Medulla oblongata (tissue), 1 donor: ENCODE measurements at regions not wholly inside any gene's neighbourhood (a gene's known extent, or its start where the extent isn't known, plus 50 kb on each side); places are given as distances from the start of the nearest gene placed in this dataset.

ENCODE experiments used
- DNase-seq: peaks from one replicate; pipeline ENCODE4 v3.0.0-alpha.2; 2015; ENCODE audit errors: extremely low spot score

GRCh38 chr2:10201201-10201600 lies 78.7 kb downstream of the RRM2 start:
- no peak for DNase-seq

GRCh38 chr2:10202131-10202665 lies 79.7 kb downstream of the RRM2 start:
- DNase-seq = no peak

- DNase-seq = no peak
These were observed 82.0 kb downstream of the RRM2 start for GRCh38 chr2:10204326-10205161.

GRCh38 chr2:10205162-10205475 lies 82.6 kb downstream of the RRM2 start:
- no peak for DNase-seq

DNA sequence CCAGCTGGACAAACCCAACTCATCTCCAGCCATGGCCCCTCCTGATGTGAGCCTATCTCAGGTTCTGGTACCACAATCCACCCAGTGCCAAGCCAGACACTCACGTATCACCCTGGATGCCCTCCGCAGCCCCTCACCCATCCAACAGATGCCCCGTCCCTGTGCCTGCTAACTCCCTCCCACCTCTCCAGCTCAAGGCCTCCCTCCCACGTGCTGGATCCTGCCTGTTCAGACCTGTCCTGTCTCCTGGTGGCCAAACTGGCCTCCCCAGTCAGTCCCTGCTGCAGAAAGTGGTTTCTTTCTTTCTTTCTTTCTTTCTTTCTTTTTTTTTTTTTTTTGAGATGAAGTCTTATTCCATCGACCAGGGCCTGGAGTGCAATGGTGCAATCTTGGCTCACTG lies 86.2 kb downstream of the RRM2 start:
- no peak for DNase-seq

- no peak for DNase-seq
These were observed 86.9 kb downstream of the RRM2 start for GRCh38 chr2:10209406-10209935.

GRCh38 chr2:10210336-10210735 lies 87.8 kb downstream of the RRM2 start:
- no peak for DNase-seq

- DNase-seq = no peak
These were observed 89.4 kb downstream of the RRM2 start for GRCh38 chr2:10211844-10212422.

DNA sequence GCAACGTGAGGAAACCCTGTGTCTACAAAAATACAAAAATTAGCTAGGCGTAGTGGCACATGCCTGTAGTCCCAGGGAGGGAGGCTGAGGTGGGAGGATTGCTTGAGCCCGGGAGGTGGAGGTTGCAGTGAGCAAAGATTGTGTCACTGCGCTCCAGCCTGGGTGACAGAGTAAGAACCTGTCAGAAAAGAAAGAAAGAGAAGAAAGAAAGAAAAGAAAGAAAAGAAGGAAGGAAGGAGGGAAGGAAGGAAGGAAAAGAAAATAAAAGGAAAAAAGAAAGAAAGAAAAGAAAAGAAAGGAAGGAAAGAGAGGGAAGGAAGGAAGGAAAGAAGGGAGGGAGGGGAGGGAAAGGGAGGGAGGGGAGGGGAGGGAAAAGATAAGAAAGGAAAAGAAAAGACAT lies 89.9 kb upstream of the HPCAL1 start:
- no peak for DNase-seq

GRCh38 chr2:10214179-10214578 lies 88.5 kb upstream of the HPCAL1 start:
- no peak for DNase-seq

DNA sequence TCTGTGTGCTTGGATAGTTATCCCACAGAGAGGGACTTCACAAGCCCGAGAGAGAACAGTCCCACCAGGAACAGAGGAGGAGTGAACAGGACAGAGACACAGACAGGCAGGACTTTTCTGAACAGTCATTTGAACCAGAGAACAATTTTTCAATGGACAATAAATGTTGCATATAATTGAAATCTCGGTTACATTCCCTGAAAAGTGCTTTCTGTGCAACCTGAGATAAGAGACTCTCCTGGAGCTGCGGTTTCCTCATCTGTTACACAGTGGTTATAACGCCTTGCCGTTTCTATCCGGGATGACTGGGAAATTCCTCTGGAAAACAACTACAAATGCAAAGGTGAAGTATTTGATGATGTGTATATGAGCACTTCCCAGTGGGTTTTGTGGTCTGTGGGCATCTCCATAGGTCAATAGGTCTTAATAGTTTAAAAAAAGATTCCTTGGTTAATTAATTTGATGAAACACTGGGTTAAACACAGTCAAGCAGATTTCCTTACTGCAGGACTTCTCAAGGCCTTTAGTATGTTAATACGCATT lies 87.2 kb upstream of the HPCAL1 start:
- DNase-seq = no peak

- DNase-seq = no peak
These were observed 85.8 kb upstream of the HPCAL1 start for GRCh38 chr2:10216677-10217488.

DNA sequence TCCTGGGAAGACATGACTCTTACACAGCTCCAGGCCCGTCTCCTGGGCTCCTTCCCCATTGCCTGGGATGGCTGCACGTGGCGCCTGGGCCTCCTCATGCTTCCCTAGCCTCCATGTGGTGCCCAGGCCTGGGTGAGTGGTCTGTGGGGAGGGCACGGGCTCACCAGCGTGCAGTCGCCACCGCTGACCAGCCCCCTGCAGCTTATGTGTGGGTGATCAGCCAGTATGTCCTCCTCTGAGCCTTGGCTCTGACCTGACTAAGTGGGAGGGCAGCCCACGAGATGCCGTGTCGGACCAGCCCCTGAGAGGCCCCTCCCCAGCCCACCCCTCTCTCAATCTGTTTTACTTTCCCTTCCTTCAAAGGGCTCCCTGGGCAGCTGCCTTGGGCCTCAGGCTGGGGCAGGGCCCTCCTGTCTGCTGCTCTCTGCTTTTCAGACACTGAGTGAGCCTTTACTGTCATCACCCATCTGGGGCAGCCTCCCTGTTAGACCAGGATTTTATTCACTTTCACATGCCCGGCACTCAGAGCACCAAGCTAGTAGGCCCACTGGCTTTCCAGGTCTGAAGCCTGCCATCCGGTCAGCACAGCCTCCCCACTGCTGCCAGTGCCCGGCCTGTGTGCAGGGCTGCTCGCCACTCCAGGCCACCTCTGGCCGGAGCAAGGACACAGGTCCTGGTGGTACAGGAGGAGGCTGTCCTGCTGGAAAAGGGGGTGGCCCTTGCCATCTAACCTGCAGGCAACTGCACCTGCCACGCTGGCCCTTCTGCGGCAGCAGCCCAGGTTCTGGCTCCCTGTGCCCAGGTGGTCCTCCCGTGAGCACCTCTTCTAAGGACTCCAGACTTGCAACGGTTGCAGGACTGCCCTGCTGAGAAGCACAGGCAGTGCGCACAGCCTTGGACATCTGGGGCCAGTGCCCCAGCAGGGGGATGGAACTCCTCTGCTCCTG lies 84.9 kb upstream of the HPCAL1 start:
- no peak for DNase-seq

- DNase-seq = no peak
These were observed 82.4 kb upstream of the HPCAL1 start for GRCh38 chr2:10220045-10220901.

DNA sequence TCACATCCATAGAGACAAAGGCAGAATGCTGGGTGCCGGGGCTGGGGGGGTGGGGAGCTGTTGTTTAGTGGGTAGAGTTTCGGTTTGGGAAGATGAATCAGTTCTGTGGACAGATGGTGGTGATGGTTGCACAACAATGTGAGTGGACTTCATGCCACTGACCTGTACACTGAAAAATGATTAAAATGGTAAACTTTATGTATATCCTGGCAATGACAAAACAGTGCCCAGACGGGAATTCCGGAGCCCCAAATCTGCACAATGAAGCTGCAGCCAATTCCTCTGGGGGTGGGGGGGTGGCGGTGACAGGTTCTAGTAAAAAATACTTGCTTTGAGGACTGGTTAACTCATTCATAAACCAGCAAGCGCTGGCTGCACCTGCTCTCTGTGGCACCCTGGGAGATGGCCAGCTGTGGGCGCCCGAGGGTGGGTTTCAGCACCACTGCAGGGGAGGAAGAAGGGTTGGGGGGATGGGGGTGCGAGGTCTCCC lies 81.8 kb upstream of the HPCAL1 start:
- DNase-seq = no peak

DNA sequence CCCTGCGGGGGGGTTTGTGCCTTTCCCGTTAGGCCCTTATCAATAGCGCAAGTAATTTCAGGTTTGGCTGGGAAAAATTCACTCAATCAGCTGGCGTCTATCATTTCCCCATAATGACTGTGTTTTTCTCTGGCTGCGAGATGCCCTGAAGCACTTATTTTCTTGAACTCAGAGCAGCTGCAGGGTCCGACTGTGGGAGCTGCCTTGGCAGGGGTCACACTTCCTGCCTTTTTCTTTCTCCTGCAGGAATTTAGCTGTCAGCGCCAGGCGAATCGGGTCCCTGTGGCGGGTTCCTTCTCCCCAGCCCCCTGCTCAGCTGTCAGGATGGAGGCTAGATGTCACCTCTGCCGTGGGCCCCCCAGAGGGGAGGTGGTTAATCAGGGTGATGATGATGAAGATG lies 81.3 kb upstream of the HPCAL1 start:
- no peak for DNase-seq

DNA sequence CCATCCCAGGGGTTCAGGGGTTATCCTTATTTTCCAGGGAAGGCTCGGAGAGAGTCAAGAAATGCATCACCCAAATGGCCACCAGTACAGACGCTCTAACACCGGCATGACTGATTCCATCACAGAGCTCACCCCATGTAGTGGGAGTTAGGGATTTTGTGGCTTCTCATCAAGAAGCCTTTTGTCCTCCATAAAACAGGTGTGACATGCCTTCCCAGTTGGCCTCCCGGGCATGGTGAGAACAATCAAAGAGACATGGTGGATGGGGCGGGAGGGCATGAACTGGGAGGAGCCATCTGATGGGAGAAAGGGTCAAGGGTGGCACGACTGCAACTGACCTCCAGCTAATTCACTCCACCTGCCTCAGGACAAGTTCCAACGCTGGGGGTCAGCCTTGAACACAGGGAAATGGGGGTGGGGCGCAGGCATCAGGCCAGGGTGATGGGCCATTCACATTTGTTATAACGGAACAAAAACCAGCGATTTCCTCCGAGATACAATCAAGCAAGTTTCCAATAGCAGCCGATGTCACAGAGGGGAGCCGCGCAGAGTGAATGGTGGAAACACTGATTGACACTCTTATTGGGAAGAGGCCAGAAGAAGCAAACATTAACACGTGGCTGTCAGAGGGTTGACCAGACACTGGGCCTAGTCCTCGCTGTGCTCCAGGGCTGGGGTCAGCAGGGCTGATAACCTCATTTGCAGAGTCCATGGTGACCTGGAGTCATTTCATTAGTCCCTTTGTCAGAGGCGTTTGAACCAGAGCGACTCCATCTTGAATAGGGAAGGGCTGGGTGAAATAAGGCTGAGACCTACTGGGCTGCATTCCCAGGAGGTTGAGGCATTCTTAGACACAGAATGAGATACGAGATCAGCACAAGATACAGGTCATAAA lies 80.5 kb upstream of the HPCAL1 start:
- DNase-seq = no peak

- no peak for DNase-seq
These were observed 79.2 kb upstream of the HPCAL1 start for GRCh38 chr2:10223471-10223870.
